ENCODE measurements at regions not wholly inside any gene's neighbourhood (a gene's known extent, or its start where the extent isn't known, plus 50 kb on each side); places are given as distances from the start of the nearest gene placed in this dataset.

DNA sequence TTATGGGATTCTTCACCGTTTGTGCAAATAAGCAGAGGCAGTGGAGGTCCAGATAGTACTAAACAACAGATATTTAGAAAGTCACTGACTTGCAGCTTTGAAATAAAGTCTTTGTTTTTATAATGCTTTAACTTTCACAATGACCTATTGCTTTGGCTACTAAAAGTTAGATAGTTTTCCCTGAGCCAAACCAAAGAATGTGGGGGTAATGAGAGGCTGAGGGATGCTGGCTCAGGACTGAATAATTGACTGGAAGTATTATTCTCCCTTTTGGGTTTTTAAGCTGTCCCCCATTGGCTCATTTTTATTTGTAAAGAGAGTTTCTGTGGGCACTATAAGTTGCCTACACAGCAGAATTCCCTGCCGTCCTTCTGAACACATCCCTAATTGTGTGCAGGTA lies 99.2 kb upstream of the ACTBL2 start:
- no peak for DNase-seq

DNA sequence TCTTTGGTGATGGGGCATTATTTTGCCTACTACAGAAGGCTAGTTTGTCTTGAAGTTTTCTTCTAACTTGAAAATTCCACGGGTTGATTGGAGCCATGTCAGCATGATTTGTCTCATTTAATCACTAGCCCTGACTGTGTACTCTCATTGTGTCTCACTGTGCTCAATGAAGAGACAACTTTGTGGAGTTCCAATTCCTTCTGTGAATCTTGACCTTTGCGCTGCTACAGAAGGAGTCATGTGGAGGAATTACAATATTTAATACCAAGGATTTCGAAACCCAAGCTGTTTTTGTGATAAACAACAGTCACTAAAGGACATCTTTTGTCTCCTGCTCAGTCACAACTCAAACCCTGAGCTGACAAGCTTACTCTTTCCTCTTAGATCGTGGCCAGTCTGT lies 98.6 kb upstream of the ACTBL2 start:
- DNase-seq, result no peak

DNA sequence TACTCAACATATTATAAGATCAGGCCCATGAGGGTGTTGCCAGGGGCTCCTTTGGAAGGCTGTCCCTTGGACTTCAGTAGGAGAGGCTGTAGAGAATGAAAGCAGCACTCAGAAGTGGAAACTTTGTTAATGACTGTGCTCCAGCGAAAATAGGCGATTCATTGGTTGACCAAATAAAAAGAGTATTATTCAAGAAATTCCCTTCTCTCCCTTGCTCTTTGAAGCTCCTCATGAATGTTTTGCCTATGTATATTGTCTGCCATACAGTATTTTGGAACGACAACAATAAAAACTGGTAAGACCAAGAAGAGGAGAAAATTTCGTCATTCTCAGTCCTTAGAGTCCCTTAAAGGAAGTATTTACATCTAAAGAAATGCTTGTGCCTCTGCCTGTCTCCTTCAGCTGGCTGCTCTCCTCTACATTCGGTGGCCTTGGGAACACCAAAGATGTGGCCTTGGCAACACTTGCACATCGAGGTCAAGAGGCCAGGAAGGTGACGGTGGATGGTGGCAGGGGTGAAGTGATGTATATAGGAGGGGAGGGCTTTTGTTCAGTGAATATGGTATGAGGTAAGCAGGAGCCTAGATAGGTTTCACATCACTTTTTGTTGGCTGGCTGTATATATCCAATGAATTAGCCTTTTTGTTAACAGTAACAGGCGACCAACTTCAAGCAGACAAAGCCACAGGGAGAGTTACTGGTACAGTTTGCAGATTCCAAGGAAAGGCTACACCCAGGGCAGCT lies 95.0 kb upstream of the ACTBL2 start:
- no peak for DNase-seq

DNA sequence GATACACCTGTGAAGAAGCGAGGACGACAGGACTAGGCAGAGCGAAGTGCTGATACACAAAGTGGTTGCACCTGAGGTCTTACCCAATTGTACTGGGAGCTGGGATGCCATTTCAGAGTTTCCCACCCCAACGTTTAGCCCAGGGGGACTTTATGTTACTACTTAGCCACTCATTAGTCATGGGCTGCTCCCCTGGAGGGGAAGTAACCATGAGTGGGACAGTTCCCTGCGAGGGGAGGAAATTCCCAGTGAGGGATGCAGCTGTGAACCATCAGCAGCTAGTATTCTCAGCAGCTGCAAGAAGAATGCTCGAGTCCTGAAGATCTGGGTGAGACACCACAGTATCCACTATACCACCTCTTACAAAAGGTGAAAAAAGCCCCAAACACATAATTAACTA lies 93.7 kb upstream of the ACTBL2 start:
- DNase-seq, result no peak

DNA sequence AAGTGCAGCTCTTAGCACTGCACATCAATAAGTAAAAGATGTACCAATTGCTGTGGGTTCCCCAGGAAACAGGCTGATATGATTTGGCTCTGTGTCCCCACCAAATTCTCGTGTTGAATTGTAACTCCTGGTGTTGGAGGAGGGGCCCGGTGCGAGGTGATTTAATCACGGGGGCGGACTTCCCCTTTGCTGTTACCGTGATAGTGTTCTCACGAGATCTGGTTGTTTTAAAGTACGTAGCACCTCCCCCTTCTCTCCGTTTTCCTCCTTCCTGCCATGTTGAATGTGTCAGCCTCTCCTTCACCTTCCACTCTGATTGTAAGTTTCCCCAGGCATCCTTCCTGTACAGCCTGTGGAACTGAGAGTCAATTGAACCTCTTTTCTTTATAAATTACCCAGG lies 93.2 kb upstream of the ACTBL2 start:
- DNase-seq, result no peak

DNA sequence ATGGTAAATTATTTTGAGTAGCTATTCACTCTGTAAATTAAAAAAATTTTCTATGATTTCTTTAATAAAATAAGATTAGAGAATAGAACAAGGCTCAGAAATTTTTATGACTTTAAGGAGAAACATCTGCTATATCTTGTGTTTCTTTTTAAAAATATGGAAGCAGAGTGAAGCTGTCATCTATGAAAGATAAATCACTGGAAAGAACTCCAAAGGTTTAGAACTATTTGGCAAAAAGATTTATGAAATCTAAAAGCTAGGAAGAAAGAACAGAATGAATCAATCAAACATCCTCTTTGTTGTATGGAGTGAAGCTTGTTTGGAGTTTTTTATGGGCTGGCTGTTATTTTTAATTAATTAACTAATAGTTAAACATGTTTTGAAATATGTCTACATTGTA lies 89.8 kb upstream of the ACTBL2 start:
- no peak for DNase-seq

DNA sequence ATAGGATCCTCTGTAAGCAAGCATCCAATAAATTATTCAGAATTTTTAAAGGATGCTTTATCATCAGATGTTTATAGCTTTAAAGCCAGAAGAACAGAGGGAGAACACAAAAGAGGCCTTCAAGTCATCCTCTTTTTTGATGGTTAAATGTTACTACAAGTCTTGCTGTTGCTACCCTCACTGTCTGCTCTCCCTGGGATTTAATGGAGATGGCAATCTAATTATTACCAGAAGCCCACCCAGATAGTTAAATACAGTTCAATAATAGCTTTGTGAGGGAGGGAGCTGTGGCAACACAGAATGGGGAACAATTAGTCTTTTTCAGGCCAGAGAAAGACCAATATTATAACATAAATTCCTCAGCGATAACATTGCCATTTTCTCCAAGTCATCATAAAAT lies 87.0 kb upstream of the ACTBL2 start:
- DNase-seq, result no peak

DNA sequence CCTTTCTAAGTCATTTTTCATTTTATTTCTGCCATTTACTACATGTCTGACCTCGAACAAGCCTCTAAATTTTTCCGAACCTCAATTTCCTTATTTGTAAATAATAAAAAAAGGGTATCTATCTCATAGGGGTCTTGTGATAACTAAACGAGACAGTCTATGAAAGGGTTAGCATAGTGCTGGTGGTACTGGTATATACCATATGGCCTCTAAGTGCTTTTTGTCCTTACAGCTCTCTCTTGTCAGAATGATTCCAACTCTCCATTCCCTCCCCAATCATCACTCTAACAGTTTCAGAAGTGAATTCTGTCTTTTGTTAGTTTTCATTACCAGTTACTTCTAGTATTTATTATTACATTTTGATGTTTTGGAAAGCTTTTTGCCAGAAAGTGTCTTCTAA lies 85.5 kb upstream of the ACTBL2 start:
- DNase-seq, result no peak

DNA sequence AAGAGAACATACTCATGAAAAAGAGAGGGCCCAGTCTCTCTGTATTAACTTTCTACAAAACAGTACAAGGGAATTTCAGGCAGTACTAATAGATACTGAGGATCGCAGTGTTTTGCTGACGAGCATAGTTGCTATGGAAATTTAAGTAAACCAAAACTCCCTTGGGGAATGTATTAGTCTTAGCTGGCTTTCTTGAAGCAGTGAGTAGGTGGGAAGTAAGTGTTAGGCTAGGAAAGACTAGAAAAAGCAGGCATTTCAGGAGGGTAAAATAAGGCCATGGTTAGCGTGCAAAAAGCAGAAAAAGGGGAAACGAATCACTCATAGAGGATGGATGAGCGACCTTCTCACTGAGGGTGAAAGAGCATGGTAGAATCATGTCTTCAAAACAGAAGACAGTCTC lies 84.3 kb upstream of the ACTBL2 start:
- DNase-seq, result no peak

DNA sequence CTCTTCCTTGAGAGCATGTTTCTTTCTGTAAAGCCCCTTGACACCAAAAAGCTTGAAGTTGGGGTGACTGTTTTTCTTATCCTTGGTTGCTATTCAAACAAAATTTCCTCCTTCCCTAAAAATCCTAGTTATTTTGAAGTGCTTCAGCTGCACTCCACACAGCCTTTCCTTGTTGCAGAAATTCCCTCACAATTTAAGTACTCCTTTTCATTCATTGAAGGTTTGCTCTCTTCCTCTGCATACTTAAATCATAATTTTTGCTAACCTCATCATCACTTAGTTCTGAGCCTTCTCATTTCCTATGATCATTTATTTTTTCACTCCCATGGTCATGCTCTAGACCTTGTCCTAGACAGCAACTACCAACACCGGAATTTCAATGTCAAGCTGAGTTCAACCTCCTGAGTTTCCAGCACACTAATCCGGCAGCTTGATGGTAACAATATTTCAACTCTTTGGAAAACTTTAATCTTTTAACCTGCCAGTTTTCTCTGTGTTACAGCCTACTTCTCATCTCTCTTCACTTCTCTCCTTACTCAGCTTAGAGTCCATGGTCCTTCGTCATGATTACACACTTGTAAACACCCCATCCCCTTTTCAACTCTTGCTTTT lies 78.7 kb upstream of the ACTBL2 start:
- DNase-seq, result no peak

DNA sequence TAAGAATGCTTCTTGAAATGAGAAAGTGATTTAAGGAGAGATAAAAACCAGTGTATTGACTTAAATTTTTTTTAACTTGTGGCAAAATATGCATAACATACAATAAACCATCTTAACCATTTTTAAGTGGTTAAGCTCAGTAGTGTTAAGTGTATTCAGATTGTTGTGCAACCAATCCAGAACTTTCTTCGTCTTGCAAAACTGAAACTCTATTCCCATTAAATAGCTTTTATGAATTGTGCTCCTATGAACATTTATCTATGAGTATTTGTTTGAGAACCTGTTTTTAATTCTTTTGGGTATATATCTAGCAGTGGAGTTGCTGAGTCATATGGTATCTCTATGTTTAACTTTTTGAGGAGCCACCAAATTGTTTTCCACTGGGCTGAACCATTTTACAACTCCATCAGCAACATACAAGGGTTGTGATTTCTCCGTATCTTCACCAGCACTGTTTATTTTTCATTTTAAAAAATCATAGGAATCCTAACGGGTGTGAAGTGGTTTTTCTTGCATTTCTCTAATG lies 76.6 kb upstream of the ACTBL2 start:
- DNase-seq, result no peak

DNA sequence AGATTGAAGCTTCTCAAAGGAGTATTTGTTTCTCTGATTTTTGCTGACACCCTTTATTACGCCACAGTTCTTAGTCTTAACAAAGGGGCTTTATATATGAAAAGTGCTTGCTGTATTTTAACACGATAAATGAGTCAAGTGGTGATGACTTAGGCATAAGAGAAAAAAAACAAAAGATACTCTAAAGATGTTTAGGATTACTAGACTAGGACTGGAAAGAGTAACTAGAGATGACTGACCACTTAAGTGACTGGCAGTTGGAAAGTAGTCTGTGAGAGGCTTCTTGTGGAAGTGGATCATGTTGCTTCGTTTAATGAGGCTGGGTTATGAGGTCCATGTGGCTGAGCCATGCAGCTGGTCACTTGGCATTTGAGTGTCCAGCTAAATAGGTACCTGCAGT lies 69.4 kb upstream of the ACTBL2 start:
- DNase-seq, result no peak

DNA sequence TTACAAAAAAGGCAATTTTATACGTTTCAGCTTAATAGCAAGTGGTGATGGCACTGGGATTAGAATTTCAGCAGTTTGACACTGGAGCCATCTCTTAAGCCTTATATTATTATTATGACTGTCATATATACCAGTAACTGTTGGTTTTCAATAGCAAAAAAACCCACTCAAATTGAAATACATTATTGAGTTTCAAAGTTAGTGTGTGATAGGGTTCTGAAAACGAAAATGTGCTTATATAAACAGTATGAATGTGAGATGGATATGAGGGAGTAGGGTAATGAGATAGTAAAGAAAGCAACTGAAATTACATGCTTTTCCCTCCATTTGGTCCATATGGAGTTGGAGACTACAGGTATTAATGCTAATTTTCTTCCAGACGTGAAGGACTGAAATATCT lies 68.6 kb upstream of the ACTBL2 start:
- DNase-seq, result peak; percentile 9

DNA sequence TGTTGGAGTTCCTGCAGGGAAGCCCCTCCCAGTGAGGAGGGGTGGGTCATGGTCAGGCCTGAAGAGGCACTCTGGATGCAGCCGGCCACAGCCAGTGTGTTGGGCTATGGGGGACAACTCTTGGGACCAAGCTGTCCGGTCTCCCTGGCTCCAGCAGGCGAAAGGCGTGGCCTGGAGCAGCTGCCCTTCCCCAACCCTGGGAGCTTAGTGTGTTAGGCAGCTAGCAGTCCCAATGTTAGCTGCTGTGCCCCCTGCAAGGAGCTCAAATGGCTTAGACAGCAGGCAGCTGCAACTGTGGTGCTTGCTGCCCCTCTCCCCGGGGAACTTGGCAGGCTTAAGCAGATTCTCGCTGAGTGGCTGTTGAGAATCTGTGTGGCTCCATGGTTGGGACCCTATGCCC lies 67.5 kb upstream of the ACTBL2 start:
- DNase-seq, result no peak

DNA sequence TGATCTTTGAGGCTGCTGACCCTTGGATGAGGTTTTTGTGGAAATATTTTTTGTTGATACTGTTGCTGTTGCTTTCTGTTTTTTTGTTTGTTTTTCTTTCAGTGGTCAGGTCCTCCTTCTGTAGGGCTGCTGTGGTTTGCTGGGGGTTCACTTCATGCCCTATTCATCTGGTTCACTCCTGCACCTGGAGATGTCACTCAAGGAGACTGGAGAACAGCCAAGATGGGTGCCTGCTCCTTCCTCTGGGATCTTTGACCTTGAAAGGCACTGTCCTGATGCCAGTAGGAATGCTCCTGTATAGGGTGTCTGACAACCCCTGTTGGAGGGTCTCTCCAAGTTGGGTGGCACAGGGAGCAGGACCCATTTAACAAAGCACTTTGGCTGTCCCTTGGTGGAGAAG lies 67.0 kb upstream of the ACTBL2 start:
- no peak for DNase-seq

DNA sequence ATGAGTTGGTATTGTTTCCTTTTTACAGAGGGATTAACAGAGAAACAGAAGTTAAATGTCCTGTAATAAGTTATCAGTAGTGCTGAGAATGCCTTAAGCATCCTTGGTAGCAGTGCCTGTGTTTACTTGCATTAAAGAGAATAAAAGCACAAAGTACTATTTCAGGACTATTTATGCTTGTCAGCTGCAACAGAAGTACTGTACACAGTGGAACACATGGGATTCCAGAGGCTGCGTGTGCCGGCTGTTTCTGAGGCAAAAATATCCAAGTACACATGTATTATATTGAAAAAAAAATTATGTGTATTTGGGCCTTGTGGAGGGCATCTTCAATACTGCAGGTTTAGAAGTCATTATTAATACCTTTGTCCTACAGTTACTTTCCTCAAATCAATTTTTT lies 58.2 kb upstream of the ACTBL2 start:
- DNase-seq, result no peak

DNA sequence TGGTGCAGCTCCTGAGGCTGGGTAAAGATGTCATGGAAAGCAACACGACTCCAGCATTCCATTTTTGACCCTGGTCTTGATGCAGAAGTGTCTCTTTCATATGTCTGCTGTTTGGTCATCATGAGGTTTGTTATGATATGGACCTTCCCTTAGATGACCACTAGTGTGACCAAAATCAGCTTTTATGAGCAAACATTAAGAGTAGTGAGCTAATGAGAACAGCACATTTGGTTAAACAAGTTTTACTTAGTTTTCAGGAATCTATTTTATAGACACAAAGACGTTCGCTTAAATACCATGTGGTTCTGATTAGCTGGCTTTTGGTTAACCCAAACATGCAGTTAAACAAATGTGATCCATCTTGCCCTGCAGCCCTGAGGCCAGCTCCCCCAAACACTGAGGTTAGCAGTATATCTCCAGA lies 56.7 kb upstream of the ACTBL2 start:
- no peak for DNase-seq

DNA sequence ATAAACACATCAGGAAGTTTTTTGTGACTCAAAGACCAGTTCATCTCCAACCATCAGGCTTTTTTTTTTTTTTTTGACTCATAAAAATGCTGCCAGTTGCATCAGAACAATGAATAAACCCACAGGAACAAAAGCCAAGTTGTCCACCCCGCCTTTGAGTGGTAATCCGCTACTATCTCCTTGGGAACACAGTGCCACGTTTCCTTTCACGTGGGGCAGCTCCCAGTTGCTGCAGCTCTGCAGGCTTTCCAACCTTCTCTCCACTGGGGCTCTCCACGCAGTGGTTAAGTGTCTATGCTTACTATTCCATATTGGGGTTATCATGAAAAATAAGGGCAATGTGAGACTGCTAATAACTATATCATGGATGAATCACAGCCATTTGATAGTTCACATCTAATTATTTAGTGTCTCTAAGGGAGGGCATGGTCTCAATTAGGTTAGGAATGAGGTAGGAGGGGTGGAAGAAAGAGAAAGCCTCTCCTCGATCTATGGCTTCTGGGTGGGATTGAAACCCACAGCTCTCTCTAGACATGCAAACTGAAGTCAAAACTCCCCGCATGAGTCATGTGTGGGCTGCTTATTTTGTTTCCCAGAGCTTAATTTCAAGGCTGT lies 55.8 kb upstream of the ACTBL2 start:
- no peak for DNase-seq

DNA sequence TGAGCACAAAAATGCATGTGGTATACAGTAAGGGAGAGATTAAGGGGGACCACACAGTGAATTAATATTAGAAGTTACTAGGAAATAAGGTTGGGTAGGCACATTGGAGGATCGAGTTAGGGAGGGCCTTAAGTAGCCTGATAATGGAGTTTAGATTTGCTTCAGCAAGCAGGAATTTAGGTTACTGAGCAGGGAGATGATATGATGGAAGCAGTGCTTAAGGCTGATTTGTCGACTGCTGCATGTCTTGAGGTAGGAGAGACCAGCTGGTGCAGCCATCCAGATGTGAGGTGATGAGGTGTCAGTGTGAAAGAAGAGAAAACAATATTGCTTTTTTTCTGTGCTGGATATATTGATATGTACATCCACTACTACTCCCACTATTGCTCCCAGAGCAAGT lies 55.2 kb upstream of the ACTBL2 start:
- DNase-seq, result no peak

DNA sequence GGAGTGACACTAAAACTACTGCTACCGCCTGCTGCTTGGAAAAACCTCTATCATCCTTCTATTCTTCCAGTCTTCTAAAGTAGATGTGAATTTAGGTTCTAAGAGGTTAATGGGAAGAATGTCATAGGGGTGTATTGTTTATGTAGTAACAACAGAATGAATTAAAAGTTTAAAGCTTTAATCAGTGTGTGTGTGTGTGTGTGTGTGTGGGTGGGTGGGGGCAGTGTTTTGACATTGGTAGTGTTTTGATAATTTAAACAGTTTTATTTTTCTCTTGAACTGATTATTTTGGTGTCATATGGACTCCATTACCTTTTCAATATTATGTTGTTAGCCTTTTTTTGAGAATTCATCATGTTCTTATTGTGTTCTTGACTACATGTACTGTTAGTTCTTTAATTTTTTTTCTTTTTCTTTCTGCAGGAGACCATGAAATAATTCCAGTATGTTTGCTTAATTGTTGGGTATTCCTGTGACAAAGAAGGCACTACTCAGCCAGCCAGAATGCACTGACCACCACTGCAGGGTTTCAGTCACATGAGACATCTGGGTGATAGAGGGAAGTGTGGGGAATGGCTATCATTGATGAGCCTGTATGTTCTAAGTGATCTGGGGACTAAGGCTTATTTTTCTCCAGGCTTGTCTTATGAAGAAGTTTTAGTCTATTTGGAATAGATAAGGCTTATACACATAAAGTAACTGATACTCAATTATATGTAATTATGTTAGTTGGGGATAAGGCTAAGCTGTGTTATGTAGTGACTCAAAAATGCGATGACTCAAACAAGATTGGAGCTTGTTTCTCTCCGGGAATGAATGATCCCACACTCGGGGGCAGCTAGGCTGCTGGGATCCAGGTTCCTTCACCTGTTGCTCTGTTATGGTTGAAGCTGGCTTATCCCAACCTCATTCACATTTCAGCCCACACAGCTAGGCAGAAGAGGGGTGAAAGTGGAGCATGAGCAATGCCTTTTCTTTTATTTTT lies 50.2 kb upstream of the ACTBL2 start:
- no peak for DNase-seq
